SK-N-MC (cell line): ENCODE measurements at regions not wholly inside any gene's neighbourhood (a gene's known extent, or its start where the extent isn't known, plus 50 kb on each side); places are given as distances from the start of the nearest gene placed in this dataset.

ENCODE experiments used
- FOXP2 ChIP-seq: optimal IDR thresholded peaks from 2 replicates; pipeline ENCODE3; 2011; ENCODE audit warnings: mild to moderate bottlenecking, moderate library complexity; ENCODE audit not compliant: insufficient read depth; ENCODE audit errors: extremely low read length, control extremely low read depth
- POLR2AphosphoS5 ChIP-seq: IDR thresholded peaks from 2 replicates; pipeline ENCODE4 v1.6.1; 2012; ENCODE audit warnings: mild to moderate bottlenecking, low read depth, low read length, borderline replicate concordance

GRCh38 chr5:33337637-33337992, 103.2 kb upstream of the TARS1 start:
- TF ChIP-seq FOXP2, result no peak
- TF ChIP-seq POLR2AphosphoS5, result no peak
